HepG2 (cell line): ENCODE measurements at regions not wholly inside any gene's neighbourhood (a gene's known extent, or its start where the extent isn't known, plus 50 kb on each side); places are given as distances from the start of the nearest gene placed in this dataset.
A peak's percentile ranks its signal among the peaks of the same experiment; 100 is the strongest.

Experiments
- ATAC-seq: fragments of 200-7000 bp; cut with Tn5 transposase; 3 replicates; pipeline ENCODE4 v1.9.1; 2020; ENCODE audit warnings: mild to moderate bottlenecking, moderate library complexity
- BruUV-seq: library from RNA; stranded (reverse); fragments of 400-500 nt; replicated peaks from 2 replicates; lab custom pipeline; 2021; lab: Mats Ljungman, UMichigan
- CTCF ChIA-PET: fragments of 300-600 bp; formaldehyde crosslinking; extraction: SDS; loops from one replicate; lab custom pipeline; 2021; ENCODE audit warnings: low total read pairs, inconsistent platforms, low intra/inter-chr PET ratio; lab: Yijun Ruan, JAX
- POLR2A ChIA-PET: fragments of 350-600 bp; sonication (Branson Sonifier 250); formaldehyde crosslinking; loops from one replicate; lab custom pipeline; 2020; ENCODE audit warnings: antibody characterized with exemption, inconsistent platforms; lab: Yijun Ruan, JAX
- DNase-seq: peaks from one replicate; pipeline ENCODE4 v3.0.0-alpha.2; 2015; ENCODE audit warnings: low spot score
- FAIRE-seq: peaks from 3 replicates; lab custom pipeline; 2011; peaks lifted over from hg19 to GRCh38; lab: Jason Lieb, UNC
- H2AFZ ChIP-seq: one replicate; pipeline ENCODE4 v1.6.1; 2011; ENCODE audit warnings: low read length, inconsistent platforms
- H3K27ac ChIP-seq: fragments of 300-600 bp; 3 replicates; pipeline ENCODE4 v1.8.0; 2011; ENCODE audit warnings: mixed run types, mild to moderate bottlenecking, mixed read lengths, low read length, inconsistent platforms; ENCODE audit not compliant: insufficient read depth; ENCODE audit errors: extremely low read length
- H3K27me3 ChIP-seq, 2 experiments: fragments of 200-600 bp in 1 of 2; 2 replicates in 1 of 2; 3 replicates in 1 of 2; pipeline versions ENCODE4 v1.6.0 to v1.8.0; 2011; ENCODE audit warnings: low read length in 2 of 2, mild to moderate bottlenecking in 2 of 2, moderate library complexity in 2 of 2, inconsistent platforms in 1 of 2; ENCODE audit not compliant: insufficient read depth in 2 of 2, control insufficient read depth in 1 of 2
- H3K36me3 ChIP-seq, 2 experiments: fragments of 200-600 bp in 1 of 2; replicated peaks in 1 of 2; 2 replicates in 1 of 2; 3 replicates in 1 of 2; pipeline versions ENCODE4 v1.5.1 to v1.8.0; 2011; ENCODE audit warnings: low read length in 2 of 2, inconsistent platforms in 1 of 2; ENCODE audit not compliant: insufficient read depth in 2 of 2, control insufficient read depth in 1 of 2
- H3K4me1 ChIP-seq: 2 replicates; pipeline ENCODE4 v1.5.1; 2012; ENCODE audit warnings: low read length, inconsistent platforms; ENCODE audit not compliant: insufficient read depth
- H3K4me2 ChIP-seq: 2 replicates; pipeline ENCODE4 v1.6.0; 2011; ENCODE audit warnings: low read depth, low read length, inconsistent platforms
- H3K4me3 ChIP-seq, 3 experiments: fragments of 200-600 bp in 1 of 3; sonication (generic), shearing (Covaris generic) in 1 of 3; replicated peaks in 1 of 3; 2 replicates each; pipeline ENCODE4 v1.5.1; 2011 to 2016; ENCODE audit warnings: low read length in 3 of 3, inconsistent platforms in 2 of 3, low read depth in 2 of 3, mild to moderate bottlenecking in 2 of 3, control low read depth in 1 of 3, mixed read lengths in 1 of 3; ENCODE audit not compliant: insufficient read depth in 1 of 3
- H3K79me2 ChIP-seq: one replicate; pipeline ENCODE4 v1.6.1; 2011; ENCODE audit warnings: low read length, inconsistent platforms; ENCODE audit not compliant: insufficient read depth
- H3K9ac ChIP-seq: 2 replicates; pipeline ENCODE4 v1.6.0; 2011; ENCODE audit warnings: mild to moderate bottlenecking, low read depth, low read length, inconsistent platforms; ENCODE audit not compliant: insufficient read depth
- H3K9me3 ChIP-seq: 2 replicates; pipeline ENCODE4 v1.5.1; 2012; ENCODE audit warnings: mild to moderate bottlenecking, low read length
- H4K20me1 ChIP-seq: 2 replicates; pipeline ENCODE4 v1.6.0; 2011; ENCODE audit warnings: inconsistent platforms, mild to moderate bottlenecking, low read length, moderate library complexity; ENCODE audit not compliant: insufficient read depth
- ARID5B ChIP-seq: IDR thresholded peaks from 2 replicates; pipeline ENCODE4 v1.4.0; 2020; ENCODE audit warnings: mild to moderate bottlenecking, missing genetic modification reagents
- BCL6 ChIP-seq: IDR thresholded peaks from 2 replicates; pipeline ENCODE4 v1.6.1; 2016; ENCODE audit warnings: missing genetic modification reagents, missing compliant biosample characterization
- EP300 ChIP-seq, 3 experiments: sonication (generic) in 1 of 3; formaldehyde crosslinking in 1 of 3; IDR thresholded peaks; 2 replicates each; pipeline versions ENCODE4 v1.5.1 to v1.6.1; 2011 to 2020; ENCODE audit warnings: low read depth in 2 of 3, low read length in 2 of 3, borderline replicate concordance in 1 of 3, improper control_type of control experiment in 1 of 3, mild to moderate bottlenecking in 1 of 3, missing genetic modification reagents in 1 of 3, moderate library complexity in 1 of 3
- HMG20A ChIP-seq: IDR thresholded peaks from 2 replicates; pipeline ENCODE4 v1.6.1; 2016; ENCODE audit warnings: borderline replicate concordance
- LBX2 ChIP-seq: sonication (generic); formaldehyde crosslinking; IDR thresholded peaks from 2 replicates; pipeline ENCODE4 v1.5.0; 2020; ENCODE audit warnings: missing genetic modification reagents, mild to moderate bottlenecking, borderline replicate concordance
- MAFK ChIP-seq, 2 experiments: IDR thresholded peaks in 1 of 2; conservative IDR thresholded peaks in 1 of 2; 2 replicates each; pipeline ENCODE4 v1.6.1; 2011; ENCODE audit warnings: improper control_type of control experiment in 2 of 2, low read length in 2 of 2
- SOX13 ChIP-seq, 3 experiments: fragments of 450-650 bp in 1 of 3; sonication (generic) in 1 of 3; formaldehyde crosslinking in 1 of 3; IDR thresholded peaks in 2 of 3; conservative IDR thresholded peaks in 1 of 3; 2 replicates each; pipeline versions ENCODE4 v1.5.0 to v1.6.1; 2016 to 2020; ENCODE audit warnings: antibody characterized with exemption in 1 of 3, mild to moderate bottlenecking in 1 of 3, missing compliant biosample characterization in 1 of 3, missing genetic modification reagents in 1 of 3, moderate library complexity in 1 of 3
- SRY ChIP-seq: sonication (generic); formaldehyde crosslinking; IDR thresholded peaks from 2 replicates; pipeline ENCODE4 v1.8.0; 2022; ENCODE audit warnings: mild to moderate bottlenecking, missing genetic modification reagents
- ZBTB7B ChIP-seq: sonication (generic); formaldehyde crosslinking; IDR thresholded peaks from 2 replicates; pipeline ENCODE4 v1.4.0; 2020; ENCODE audit warnings: missing genetic modification reagents
- whole genome bisulfite sequencing: methylation state at CpG from one replicate; pipeline ENCODE4 v1.1.6; 2017; ENCODE audit warnings: low lambda C conversion rate; 5-methylcytosine and 5-hydroxymethylcytosine counted together
- in situ Hi-C: cut with HindIII; loops from 2 replicates; pipeline ENCODE4 v1.10.0; 2017; ENCODE audit warnings: low pct_unique_long_range_greater_than_20kb; ENCODE audit not compliant: extremely low pct_ligation_motif_present
- intact Hi-C: fragments of 100-400 bp; cut with micrococcal nuclease; formaldehyde crosslinking; loops from one replicate; pipeline ENCODE4 v1.10.0; 2022; ENCODE audit not compliant: unreplicated experiment

DNA sequence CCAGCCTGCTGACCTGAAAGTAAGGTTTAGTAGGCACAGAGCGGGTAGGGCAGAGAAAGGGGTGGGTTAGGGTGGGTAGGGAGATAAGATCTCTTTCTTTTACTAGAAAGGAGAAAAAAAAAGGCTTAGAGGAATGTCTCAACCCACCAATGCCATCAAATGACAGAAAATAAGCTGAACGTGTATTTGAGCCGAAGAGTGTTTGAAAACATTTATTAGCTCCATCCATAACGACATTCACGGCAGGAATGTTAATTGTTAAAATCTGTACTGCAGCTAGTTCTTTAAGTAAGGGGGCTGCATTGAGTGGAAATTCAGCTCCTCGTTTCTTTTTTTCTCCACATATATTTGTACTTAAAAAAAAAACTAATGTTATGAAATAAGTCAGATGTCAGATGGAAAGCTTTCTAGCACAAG is 63.7 kb upstream of the ARID5B start:
- BruUV-seq = no TSS peak
- 1% methylated on average over 6 of the region's 6 CpGs for WGBS
- FAIRE-seq (no peak), ATAC-seq (peak; percentile 65), DNase-seq (peak; percentile 63)
- Histone ChIP-seq H3K36me3 (no peaks in the 10 kb centered on the region), H4K20me1 (no peaks in the 10 kb centered on the region), H3K4me1 (peaks cover 58% of the 10 kb centered on the region), H3K27ac (peak overlapping the region; percentile 71), H3K9ac (peak overlapping the region; percentile 51), H3K4me2 (peak overlapping the region; percentile 64), H3K27me3 (no peaks in the 10 kb centered on the region), H3K79me2 (no peaks in the 10 kb centered on the region), H3K4me3 (peak overlapping the region; percentile 24 to 49 (median 44); a peak in 4 of 6 replicates), H2AFZ (no peak overlapping the region), H3K9me3 (no peaks in the 10 kb centered on the region)
- ChIA-PET POLR2A (interaction anchor here (0.7 to 1.5 kb wide), 5 partner anchors 65 to 431 kb away, joined by 3 to 5 read pairs (median 3); no protein-coding TSS in a partner anchor), CTCF (no interaction called here)
- TF ChIP-seq MAFK (conservative IDR thresholded peaks at IDR 0.05 in 1 of 2, IDR thresholded peaks at IDR 0.05 in 1 of 2; ENCODE audit: low read length in 2 of 2) (no peak), SRY (CRISPR knock-in tag) (no peak), SOX13 (IDR thresholded peaks at IDR 0.05) (no peak), SOX13 (CRISPR knock-in tag; conservative IDR thresholded peaks at IDR 0.05 in 1 of 2, IDR thresholded peaks at IDR 0.05 in 1 of 2) (peak in 1 of 2 experiments; percentile 50; a peak in 2 of 4 replicates), BCL6 (CRISPR knock-in tag) (peak; percentile 76), HMG20A (no peak), ZBTB7B (CRISPR knock-in tag) (0 out of 2 replicates have a peak, but pooled peaks have one; percentile 49), ARID5B (CRISPR knock-in tag) (0 out of 2 replicates have a peak, but pooled peaks have one; percentile 4), EP300 (IDR thresholded peaks at IDR 0.05; ENCODE audit: low read depth in 2 of 2, low read length in 2 of 2) (0 out of 4 replicates have a peak, but pooled peaks of 1 of the 2 experiments have one; percentile 24), EP300 (CRISPR knock-in tag; IDR thresholded peaks at IDR 0.05; ENCODE audit: borderline replicate concordance) (no peak), LBX2 (CRISPR knock-in tag) (no peak)
- intact Hi-C loops = loop anchor here (2.0 to 10.0 kb wide), 5 partner anchors 65 to 1023 kb away; partner anchors contain the start of gene RTKN2
- in situ Hi-C loops = loop anchor here (5.0 kb wide), 1 partner anchor 85 kb away; no protein-coding TSS in a partner anchor
